B cell (primary cell): ENCODE measurements at regions not wholly inside any gene's neighbourhood (a gene's known extent, or its start where the extent isn't known, plus 50 kb on each side); places are given as distances from the start of the nearest gene placed in this dataset.

Experiments used
- EZH2 ChIP-seq: IDR thresholded peaks from 2 replicates; pipeline ENCODE4 v1.6.1; 2012; ENCODE audit warnings: borderline replicate concordance, low read depth, mild to moderate bottlenecking, moderate library complexity, low read length; ENCODE audit not compliant: insufficient read depth, poor library complexity, severe bottlenecking
- TF ChIP-seq, protein P1 (sequence below): fragments of 200-600 bp; IDR thresholded peaks from one replicate; pipeline ENCODE4 v1.8.0; 2022; ENCODE audit warnings: antibody characterized with exemption, mild to moderate bottlenecking

DNA sequence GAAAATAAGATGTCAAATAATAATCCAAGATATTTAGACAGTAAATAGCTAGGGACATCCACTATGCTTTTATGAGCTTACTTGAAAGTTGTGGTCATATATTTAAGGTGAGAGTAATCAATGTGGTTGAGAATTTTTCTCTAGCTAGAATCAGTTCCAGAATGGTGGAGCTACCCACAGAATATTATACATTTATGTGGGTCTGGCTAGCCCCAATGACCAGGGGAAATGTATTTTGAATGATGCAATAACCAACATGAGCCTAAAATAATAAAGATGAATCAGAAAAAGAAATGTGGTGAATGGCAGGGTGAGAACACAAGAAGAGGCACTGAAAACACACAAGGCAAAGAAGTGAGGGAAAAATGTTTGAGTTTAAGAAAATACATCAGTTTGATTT is 325.7 kb downstream of the TBC1D32 start:
- TF ChIP-seq, protein P1, sequence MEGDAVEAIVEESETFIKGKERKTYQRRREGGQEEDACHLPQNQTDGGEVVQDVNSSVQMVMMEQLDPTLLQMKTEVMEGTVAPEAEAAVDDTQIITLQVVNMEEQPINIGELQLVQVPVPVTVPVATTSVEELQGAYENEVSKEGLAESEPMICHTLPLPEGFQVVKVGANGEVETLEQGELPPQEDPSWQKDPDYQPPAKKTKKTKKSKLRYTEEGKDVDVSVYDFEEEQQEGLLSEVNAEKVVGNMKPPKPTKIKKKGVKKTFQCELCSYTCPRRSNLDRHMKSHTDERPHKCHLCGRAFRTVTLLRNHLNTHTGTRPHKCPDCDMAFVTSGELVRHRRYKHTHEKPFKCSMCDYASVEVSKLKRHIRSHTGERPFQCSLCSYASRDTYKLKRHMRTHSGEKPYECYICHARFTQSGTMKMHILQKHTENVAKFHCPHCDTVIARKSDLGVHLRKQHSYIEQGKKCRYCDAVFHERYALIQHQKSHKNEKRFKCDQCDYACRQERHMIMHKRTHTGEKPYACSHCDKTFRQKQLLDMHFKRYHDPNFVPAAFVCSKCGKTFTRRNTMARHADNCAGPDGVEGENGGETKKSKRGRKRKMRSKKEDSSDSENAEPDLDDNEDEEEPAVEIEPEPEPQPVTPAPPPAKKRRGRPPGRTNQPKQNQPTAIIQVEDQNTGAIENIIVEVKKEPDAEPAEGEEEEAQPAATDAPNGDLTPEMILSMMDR: no peak
- TF ChIP-seq EZH2: no peak
